Kidney capillary endothelial cell (primary cell): ENCODE measurements at regions not wholly inside any gene's neighbourhood (a gene's known extent, or its start where the extent isn't known, plus 50 kb on each side); places are given as distances from the start of the nearest gene placed in this dataset.
A peak's percentile ranks its signal among the peaks of the same experiment; 100 is the strongest.

Experiments
- DNase-seq: peaks from one replicate; pipeline ENCODE4 v3.0.0-alpha.2; 2018; ENCODE audit warnings: low spot score

- DNase-seq = peak; percentile 32
Measured at GRCh38 chr16:85460252-85461021, 152.7 kb upstream of the GSE1 start.

DNA sequence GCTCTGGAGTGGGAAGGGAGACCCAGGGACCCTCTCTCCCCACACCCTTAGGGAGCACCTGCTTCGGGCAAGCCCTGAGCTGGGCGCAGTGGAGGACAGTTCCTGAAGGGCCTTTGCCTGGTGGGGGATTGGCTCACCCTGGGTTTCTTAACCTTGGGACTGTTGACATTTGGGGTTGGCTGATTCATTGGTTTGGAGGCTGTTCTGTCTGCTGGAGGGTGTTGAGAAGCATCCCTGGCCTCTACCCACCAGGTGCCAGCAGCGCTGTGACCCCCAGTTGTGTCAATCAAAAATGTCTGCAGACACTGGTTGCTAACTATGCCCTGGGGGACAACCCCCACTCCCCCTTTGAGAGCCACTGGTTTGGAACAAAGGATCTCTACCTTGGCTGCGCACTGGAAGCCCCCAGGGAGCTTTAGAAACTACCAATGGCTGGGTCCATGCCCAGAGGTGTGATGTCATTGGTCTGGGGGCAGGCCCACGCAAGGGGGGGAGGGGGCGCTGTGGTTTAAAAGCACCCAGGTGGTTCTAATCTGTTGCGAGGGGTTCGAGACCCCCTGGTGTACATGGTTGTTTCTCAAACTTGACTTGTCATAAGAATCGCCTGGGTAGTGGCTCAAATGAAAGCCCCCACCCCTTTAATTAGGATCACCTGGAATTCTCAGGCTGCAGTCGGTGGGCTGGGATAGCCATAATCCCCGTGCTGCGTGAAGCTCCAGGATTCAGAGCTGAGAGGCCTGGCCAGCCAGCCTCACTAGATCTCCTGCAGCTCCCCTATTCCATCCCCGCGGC is 151.9 kb upstream of the GSE1 start:
- no peak for DNase-seq

DNA sequence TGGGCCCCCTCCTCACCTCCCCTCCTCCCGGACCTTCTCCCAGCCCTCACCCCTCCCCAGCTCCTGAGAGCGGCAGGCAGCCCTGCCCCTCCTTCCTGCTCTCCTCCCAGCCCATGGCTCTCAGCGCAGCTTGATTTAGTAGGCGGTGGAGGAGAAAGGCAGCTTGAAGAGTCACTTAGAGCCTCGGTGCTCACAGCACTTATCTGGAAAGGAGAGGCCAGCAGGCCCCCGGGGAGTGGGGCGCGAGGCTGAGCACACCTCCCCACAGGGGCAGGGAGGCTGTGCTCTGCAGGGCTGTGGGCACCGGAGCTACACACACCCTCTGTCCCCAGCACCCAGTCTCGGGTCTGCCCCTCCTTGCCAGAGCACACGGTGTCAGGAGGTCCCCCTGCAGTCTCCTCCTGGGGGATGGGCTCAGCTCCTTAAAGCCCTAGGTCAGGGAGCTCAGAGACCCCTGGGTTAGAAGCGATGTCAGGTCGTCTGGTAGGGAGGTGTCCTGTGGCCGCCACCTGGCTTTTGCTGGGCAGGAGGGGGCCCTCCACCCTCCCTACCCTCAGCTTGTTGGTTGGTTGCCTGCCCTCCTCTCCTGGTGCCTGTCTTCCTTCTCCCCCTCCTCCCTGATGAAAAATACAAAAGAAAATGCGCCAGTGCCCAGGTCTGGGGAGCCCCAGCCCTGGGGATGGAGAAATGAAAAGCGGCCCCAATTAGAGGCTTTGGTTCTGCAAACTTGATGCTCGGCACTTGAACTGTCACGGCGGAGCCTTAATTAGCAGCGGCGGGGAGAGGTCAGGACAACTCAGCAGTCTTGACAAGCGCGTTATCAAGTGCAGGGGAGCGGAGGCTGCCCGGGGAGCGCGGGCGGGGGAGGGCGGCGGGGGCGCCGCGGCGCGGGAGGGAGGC is 151.1 kb upstream of the GSE1 start:
- DNase-seq = no peak

GRCh38 chr16:85462714-85463611 is 150.2 kb upstream of the GSE1 start:
- DNase-seq = no peak

DNA sequence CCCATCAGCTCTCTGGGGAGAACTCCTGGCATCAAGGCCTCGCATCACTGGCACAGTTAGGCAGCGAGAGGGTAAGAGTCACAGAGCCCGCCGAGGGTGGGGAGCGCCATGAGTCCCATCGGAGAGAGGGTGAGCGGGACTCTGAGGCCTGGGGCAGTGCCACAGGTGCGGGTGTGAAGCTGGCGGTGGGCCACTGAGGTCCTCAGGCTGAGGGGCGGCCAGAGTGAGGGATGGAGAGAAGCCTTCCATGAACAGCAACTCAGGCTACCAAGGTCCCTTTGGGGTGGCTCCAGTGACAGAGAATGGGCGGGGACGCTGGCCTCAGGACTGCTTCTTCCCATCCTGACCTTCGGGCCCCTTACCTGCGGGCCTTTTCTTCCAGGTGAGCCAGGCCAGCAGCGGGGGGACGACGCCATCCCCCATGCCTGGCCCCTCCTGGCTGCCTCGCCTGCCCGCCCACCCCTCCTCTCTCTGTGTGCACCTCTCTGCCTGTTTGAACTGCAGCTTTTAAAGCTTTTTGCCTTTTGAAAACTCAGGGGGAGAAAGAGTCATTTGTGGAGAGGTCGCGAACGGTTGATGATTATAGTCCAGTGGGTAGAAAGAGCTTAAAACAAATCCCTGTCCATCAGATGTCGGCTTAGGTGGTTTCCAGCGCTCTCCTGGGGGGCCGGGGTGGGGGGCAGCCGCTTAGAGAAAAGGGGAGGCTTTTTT is 149.3 kb upstream of the GSE1 start:
- no peak for DNase-seq

GRCh38 chr16:85464383-85465305 is 148.5 kb upstream of the GSE1 start:
- DNase-seq = no peak

DNA sequence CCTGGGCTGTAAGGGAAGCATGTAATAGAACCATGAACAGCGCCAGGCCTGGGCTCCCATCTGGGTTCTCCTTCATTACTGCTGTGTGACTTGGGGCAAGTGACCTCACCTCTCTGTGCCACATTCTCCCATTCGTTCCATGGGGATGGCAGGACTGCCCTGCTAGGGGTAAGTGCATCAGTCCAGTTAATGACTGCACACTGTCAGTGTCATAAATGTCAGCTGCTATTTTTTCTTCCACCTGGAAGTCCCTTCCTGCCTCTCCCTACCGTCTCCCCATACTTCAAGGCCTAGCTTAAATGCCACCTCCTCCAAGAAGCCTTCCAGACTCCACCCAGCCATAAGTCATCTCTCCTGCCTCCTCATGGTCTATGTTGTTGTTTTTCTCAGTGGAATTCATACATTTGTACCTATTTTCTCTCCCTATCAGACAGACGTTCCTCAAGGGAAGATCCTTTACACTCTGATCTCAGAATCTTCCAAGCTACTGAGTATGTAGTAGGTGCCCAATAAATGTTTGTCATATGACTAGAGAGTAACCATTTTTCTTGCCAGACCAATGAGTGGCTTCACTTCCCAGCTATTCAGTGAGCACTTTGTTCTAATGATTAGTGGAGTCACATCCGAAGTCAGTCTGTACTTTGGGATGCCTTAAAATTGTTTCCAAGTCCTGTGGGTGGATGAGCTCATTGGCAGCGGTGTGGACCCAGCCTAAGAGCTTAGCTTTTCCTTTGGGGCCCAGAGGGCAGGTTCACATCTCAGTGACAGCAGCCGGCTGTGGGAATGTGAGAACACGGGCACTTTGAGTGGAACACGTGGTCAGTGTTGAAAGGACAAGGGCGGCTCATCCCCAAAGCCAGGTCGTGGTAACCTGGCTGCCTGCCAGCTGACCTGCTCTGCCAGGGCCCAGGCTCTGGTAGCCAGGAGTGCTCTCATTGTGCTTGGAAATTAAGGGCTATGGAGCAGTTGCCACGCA is 147.5 kb upstream of the GSE1 start:
- DNase-seq = no peak

DNA sequence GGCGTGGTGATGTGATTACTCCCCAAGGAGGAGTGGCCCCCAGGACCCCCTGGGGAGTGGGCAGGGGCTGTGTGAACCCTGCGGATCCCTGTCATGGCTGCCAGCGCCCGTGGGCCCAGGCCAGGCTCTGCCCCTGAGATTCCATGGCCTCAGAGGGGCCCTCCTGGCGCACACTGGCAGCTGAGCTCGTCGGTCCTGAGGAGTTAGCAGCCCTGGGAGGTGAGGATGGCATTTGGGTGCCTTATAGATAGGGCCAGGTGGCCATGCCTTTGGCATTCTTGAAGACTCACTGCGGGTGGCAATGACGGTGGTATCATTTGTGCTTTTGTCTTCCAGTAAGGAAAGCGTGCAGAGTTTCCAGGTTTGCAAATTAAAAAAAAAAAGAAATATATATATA is 146.8 kb upstream of the GSE1 start:
- DNase-seq = no peak

DNA sequence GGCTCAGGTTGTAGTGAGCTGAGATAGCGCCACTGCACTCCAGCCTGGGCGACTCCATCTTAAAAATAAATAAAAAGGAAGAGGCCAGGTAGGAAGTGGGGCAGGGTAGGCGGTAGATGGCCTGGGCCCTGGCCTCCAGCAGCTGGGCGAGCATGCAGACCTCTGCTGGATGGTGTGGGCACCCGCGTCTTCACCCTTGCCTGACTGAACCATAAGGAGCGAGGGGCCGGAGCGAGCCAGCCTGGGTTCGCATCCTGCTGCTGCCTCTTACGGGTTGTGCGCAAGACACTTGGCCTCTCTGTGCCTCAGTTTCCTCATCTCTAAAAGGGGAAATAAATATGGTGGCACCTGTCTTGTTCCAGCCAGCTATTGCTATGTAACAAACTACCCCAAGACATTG is 146.1 kb upstream of the GSE1 start:
- no peak for DNase-seq

DNA sequence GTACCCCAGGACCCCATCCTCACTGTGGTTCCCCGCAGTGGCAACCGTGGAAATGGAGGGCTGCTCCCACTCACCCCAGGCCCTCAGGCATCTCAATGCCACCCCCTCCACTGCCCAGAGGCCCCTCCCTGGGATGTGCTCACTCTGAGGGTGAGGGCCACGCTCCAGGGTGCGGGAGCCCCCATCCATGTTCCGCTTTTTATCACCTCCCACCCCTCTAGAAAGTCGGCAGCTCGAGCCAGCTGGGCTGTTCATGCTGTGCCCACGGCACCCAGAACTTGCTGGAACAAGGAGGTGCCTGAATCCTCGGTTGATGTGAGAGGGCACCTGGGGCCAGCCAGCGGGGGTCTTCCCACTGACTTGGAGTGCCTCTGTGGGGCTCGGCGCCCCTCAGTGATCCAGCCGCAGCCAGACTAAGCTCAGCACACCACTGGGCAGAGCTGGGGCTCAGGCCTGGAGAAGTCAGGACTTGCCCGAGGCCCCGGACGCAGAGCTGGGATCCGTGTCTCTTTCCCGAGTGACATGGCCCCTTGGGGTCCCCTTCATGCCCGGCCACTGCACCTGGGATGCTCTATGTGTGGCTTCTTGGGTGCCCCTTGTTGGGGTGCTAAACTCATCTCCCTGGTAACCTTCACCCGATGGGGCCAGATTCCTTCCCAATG is 143.1 kb upstream of the GSE1 start:
- DNase-seq = no peak

DNA sequence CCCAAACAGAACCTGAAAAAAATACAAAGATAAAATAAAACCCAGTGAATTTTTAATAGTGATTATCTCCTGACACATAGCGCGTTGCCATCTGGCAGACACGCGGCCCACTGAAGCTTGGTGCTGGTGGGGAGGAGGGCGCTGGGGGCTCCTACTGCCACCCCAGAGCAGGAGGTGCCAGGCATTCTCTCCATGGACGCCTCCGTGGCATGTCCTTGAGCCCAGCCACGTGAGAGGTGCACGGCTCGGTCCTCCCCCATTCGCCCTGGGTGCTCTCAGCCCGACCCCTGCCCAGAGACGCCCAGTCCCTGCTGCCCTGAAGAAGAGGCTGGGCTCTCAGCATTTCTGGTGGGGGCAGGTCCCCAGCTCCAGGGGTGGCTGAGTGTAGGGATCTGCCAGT is 142.2 kb upstream of the GSE1 start:
- DNase-seq = no peak

GRCh38 chr16:85471469-85472431 is 141.4 kb upstream of the GSE1 start:
- DNase-seq = no peak

GRCh38 chr16:85472514-85472913 is 140.6 kb upstream of the GSE1 start:
- DNase-seq = no peak

- no peak for DNase-seq
Measured at GRCh38 chr16:85473323-85473722, 139.8 kb upstream of the GSE1 start.

GRCh38 chr16:85473909-85474620 is 139.1 kb upstream of the GSE1 start:
- DNase-seq = no peak

GRCh38 chr16:85474621-85475217 is 138.4 kb upstream of the GSE1 start:
- no peak for DNase-seq
